Neural progenitor cell (in vitro differentiated cells): ENCODE measurements at regions not wholly inside any gene's neighbourhood (a gene's known extent, or its start where the extent isn't known, plus 50 kb on each side); places are given as distances from the start of the nearest gene placed in this dataset.

Experiments
- CTCF ChIP-seq: fragments of 200-600 bp; sonication (generic); IDR thresholded peaks from 2 replicates; pipeline ENCODE4 v1.5.1; 2017; ENCODE audit warnings: antibody characterized with exemption, mild to moderate bottlenecking
- EZH2 ChIP-seq: fragments of 200-600 bp; sonication (generic); IDR thresholded peaks from 2 replicates; pipeline ENCODE4 v1.6.1; 2017; ENCODE audit warnings: antibody characterized with exemption, mild to moderate bottlenecking, moderate library complexity
- EZH2phosphoT487 ChIP-seq: fragments of 200-600 bp; sonication (generic); IDR thresholded peaks from 2 replicates; pipeline ENCODE4 v1.6.1; 2017; ENCODE audit warnings: antibody characterized with exemption

GRCh38 chr5:24347158-24347557, 297.6 kb downstream of the CDH10 start:
- TF ChIP-seq EZH2 (no peak), CTCF (no peak), EZH2phosphoT487 (no peak)
